ENCODE measurements at regions not wholly inside any gene's neighbourhood (a gene's known extent, or its start where the extent isn't known, plus 50 kb on each side); places are given as distances from the start of the nearest gene placed in this dataset.

DNA sequence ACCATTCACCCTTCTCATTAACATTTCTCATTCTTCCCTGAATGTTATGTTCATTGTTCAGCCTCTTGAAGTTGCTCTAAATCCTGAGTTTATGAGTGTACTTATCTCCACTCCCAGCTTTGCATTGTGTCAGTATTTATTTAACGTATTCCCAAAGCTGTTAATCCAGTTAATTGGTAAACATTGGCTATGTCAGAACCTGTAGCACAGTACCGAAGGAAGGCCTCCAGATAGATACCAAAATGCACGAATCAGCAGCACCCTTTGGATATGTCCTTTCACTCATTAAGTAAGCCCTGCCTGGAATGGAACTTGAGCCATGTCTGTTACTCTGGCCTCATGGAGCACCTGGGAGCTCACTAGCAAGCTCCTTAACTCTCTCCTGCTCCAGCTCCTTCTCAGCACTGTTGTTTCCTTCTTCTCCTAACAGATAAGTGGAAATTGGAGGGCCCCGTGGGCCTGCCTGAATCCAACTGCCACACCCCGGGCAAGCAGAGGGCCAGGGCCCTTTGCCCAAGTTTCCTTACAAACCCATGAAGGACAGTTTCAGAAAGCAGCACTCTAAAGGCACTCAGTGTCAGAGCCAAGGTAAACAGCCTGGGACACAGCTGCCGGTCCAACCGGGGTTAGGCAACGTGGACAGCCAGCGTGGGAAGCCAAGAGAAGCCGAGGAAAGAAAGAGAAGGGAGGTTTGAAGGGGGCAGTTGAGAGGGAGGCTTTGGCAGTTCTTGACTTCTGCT lies 155.0 kb upstream of the SERP2 start:
- Histone ChIP-seq H4K5ac (ENCODE audit: insufficient read length, low read depth, low read length) (no peak overlapping the region), H4K20me1 (replicated peaks in 1 of 2; ENCODE audit: control insufficient read depth in 1 of 2, insufficient read depth in 2 of 2, low read length in 2 of 2) (no peaks in the 10 kb centered on the region), H2BK15ac (ENCODE audit: low read length) (no peak overlapping the region), H4K91ac (replicated peaks; ENCODE audit: insufficient read length, low read length) (no peak overlapping the region), H2AFZ (ENCODE audit: low read length) (no peak overlapping the region), H3K23ac (ENCODE audit: insufficient read length) (no peak overlapping the region), H3K79me2 (ENCODE audit: control insufficient read depth in 1 of 2, insufficient read depth in 2 of 2, low read length in 2 of 2) (no peaks in the 10 kb centered on the region), H2BK20ac (ENCODE audit: low read length) (no peak overlapping the region), H3K14ac (ENCODE audit: insufficient read length) (no peak overlapping the region), H3K4ac (replicated peaks; ENCODE audit: insufficient read length, low read depth, low read length) (no peak overlapping the region), H3K27ac (ENCODE audit: low read depth, low read length) (no peak overlapping the region), H3K4me1 (replicated peaks in 1 of 4; ENCODE audit: control insufficient read depth in 3 of 4, insufficient read depth in 4 of 4, low read length in 3 of 4) (no peaks in the 10 kb centered on the region; a peak in 1 of 7 replicates), H3K4me3 (ENCODE audit: extremely low read depth in 1 of 4, insufficient read depth in 2 of 4, low read depth in 3 of 4, low read length in 4 of 4) (no peak overlapping the region), H2AK5ac (ENCODE audit: low read depth, low read length) (no peak overlapping the region), H3K36me3 (ENCODE audit: control insufficient read depth in 2 of 4, insufficient read depth in 4 of 4, low read length in 3 of 4) (no peaks in the 10 kb centered on the region), H3K9me3 (ENCODE audit: insufficient read depth in 2 of 2, low read depth in 1 of 2, low read length in 1 of 2) (no peaks in the 10 kb centered on the region), H3K79me1 (ENCODE audit: low read depth, low read length) (no peaks in the 10 kb centered on the region), H3K56ac (replicated peaks; ENCODE audit: insufficient read length, low read depth, low read length) (no peak overlapping the region), H2BK120ac (replicated peaks; ENCODE audit: low read depth, low read length) (no peak overlapping the region), H2BK12ac (ENCODE audit: low read depth, low read length) (no peak overlapping the region), H3K27me3 (replicated peaks in 1 of 4; ENCODE audit: control insufficient read depth in 3 of 4, extremely low read depth in 1 of 4, insufficient read depth in 3 of 4, low read length in 3 of 4) (no peaks in the 10 kb centered on the region), H2BK5ac (ENCODE audit: low read depth, low read length) (no peak overlapping the region), H3K4me2 (ENCODE audit: insufficient read depth in 1 of 2, low read depth in 2 of 2, low read length in 2 of 2) (no peak overlapping the region), H4K8ac (ENCODE audit: extremely low read depth, insufficient read depth, low read length) (no peak overlapping the region), H3K9ac (replicated peaks in 1 of 4; ENCODE audit: extremely low read depth in 1 of 4, low read depth in 3 of 4, low read length in 3 of 4) (no peak overlapping the region), H3K23me2 (ENCODE audit: low read depth, low read length) (no peaks in the 10 kb centered on the region), H3K18ac (ENCODE audit: extremely low read depth, low read length) (no peak overlapping the region)
- DNase-seq (ENCODE audit: low read depth in 1 of 2, low spot score in 2 of 2) (no peak), FAIRE-seq (no peak)
- ChIA-PET POLR2A (ENCODE audit: partially characterized antibody) (interaction anchor here (0.7 to 1.8 kb wide), 3 partner anchors 17 to 218 kb away, joined by 3 to 7 read pairs (median 4); no protein-coding TSS in a partner anchor), CTCF (ENCODE audit: partially characterized antibody) (interaction anchor here (1.0 to 2.5 kb wide), 4 partner anchors 10 to 313 kb away, joined by 3 to 10 read pairs (median 4); no protein-coding TSS in a partner anchor)
- WGBS, 2 experiments (ENCODE audit: extremely low coverage in 1 of 2, insufficient coverage in 1 of 2, insufficient read length in 1 of 2, insufficient replicate concordance in 2 of 2, low coverage in 1 of 2, low lambda C conversion rate in 2 of 2, missing lambda C conversion rate in 1 of 2) = 90% methylated on average over 10 of the region's 10 CpGs; no CpG with 5 or more reads in 1 of the 2 experiments
- no peak for TF ChIP-seq SP2 (IDR thresholded peaks at IDR 0.05; ENCODE audit: low read length)
- no peak for TF ChIP-seq CEBPB (IDR thresholded peaks at IDR 0.05; ENCODE audit: low read depth, low read length)
